SK-N-SH treated with all-trans-retinoic acid at 6 μM for 48 hours (cell line): ENCODE measurements at regions not wholly inside any gene's neighbourhood (a gene's known extent, or its start where the extent isn't known, plus 50 kb on each side); places are given as distances from the start of the nearest gene placed in this dataset.

ENCODE experiments used
- ATAC-seq: fragments of 200-7000 bp; cut with Tn5 transposase; 3 replicates; pipeline ENCODE4 v1.9.1; 2020; ENCODE audit warnings: mild to moderate bottlenecking, moderate library complexity
- ARNTL ChIP-seq: fragments of 450-650 bp; formaldehyde crosslinking; IDR thresholded peaks from 2 replicates; pipeline ENCODE4 v1.5.0; 2020; ENCODE audit warnings: low read depth, mild to moderate bottlenecking, moderate library complexity, borderline replicate concordance
- CREB5 ChIP-seq: fragments of 250-450 bp; sonication (Bioruptor Pico); IDR thresholded peaks from 2 replicates; pipeline ENCODE4 v1.5.1; 2020; ENCODE audit warnings: low read depth, mild to moderate bottlenecking, moderate library complexity
- CSDC2 ChIP-seq: fragments of 250-450 bp; sonication (Bioruptor Pico); IDR thresholded peaks from 2 replicates; pipeline ENCODE4 v1.5.0; 2020; ENCODE audit warnings: mild to moderate bottlenecking, moderate library complexity
- CSRNP3 ChIP-seq: fragments of 250-450 bp; sonication (Bioruptor Pico); IDR thresholded peaks from 2 replicates; pipeline ENCODE4 v1.5.1; 2021; ENCODE audit warnings: mild to moderate bottlenecking, moderate library complexity
- ESRRG ChIP-seq: fragments of 250-450 bp; sonication (Bioruptor Pico); IDR thresholded peaks from 2 replicates; pipeline ENCODE4 v1.6.1; 2021; ENCODE audit warnings: mild to moderate bottlenecking
- GLIS3 ChIP-seq: fragments of 250-450 bp; sonication (Bioruptor Pico); IDR thresholded peaks from 2 replicates; pipeline ENCODE4 v1.5.0; 2020; ENCODE audit warnings: mild to moderate bottlenecking, moderate library complexity
- ISL1 ChIP-seq: fragments of 250-450 bp; sonication (Bioruptor Pico); IDR thresholded peaks from 2 replicates; pipeline ENCODE4 v2.1.2; 2022; ENCODE audit warnings: mild to moderate bottlenecking, moderate library complexity
- OSR1 ChIP-seq: fragments of 250-450 bp; sonication (Bioruptor Pico); IDR thresholded peaks from 2 replicates; pipeline ENCODE4 v1.8.0; 2022; ENCODE audit warnings: moderate library complexity, mild to moderate bottlenecking, inconsistent platforms
- POU6F1 ChIP-seq: fragments of 250-450 bp; sonication (Bioruptor Pico); IDR thresholded peaks from 2 replicates; pipeline ENCODE4 v1.8.0; 2021; ENCODE audit warnings: low read depth, mild to moderate bottlenecking, moderate library complexity, borderline replicate concordance
- PPARA ChIP-seq: fragments of 250-450 bp; sonication (Bioruptor Pico); IDR thresholded peaks from 2 replicates; pipeline ENCODE4 v1.5.0; 2020; ENCODE audit warnings: mild to moderate bottlenecking, borderline replicate concordance
- RARB ChIP-seq: fragments of 250-450 bp; sonication (Bioruptor Pico); IDR thresholded peaks from 2 replicates; pipeline ENCODE4 v1.8.0; 2021; ENCODE audit warnings: mild to moderate bottlenecking, moderate library complexity
- SNAI2 ChIP-seq: fragments of 250-450 bp; sonication (Bioruptor Pico); IDR thresholded peaks from 2 replicates; pipeline ENCODE4 v1.5.0; 2020; ENCODE audit warnings: mild to moderate bottlenecking, moderate library complexity
- TCF4 ChIP-seq: fragments of 250-450 bp; sonication (Bioruptor Pico); IDR thresholded peaks from 2 replicates; pipeline ENCODE4 v1.8.0; 2021; ENCODE audit warnings: mild to moderate bottlenecking, moderate library complexity, borderline replicate concordance
- TOX ChIP-seq: fragments of 250-450 bp; sonication (Bioruptor Pico); IDR thresholded peaks from 2 replicates; pipeline ENCODE4 v1.8.0; 2021; ENCODE audit warnings: mild to moderate bottlenecking, moderate library complexity, borderline replicate concordance
- TSHZ2 ChIP-seq: fragments of 250-450 bp; sonication (Bioruptor Pico); IDR thresholded peaks from 2 replicates; pipeline ENCODE4 v1.5.0; 2020; ENCODE audit warnings: mild to moderate bottlenecking, moderate library complexity
- ZC3H10 ChIP-seq: fragments of 250-450 bp; sonication (Bioruptor Pico); IDR thresholded peaks from 2 replicates; pipeline ENCODE4 v1.5.1; 2021; ENCODE audit warnings: mild to moderate bottlenecking, moderate library complexity
- ZFP30 ChIP-seq: fragments of 450-650 bp; formaldehyde crosslinking; IDR thresholded peaks from 2 replicates; pipeline ENCODE4 v1.5.0; 2022; ENCODE audit warnings: mild to moderate bottlenecking, moderate library complexity
- ZNF565 ChIP-seq: fragments of 450-650 bp; formaldehyde crosslinking; conservative IDR thresholded peaks from 2 replicates; pipeline ENCODE4 v1.5.0; 2020; ENCODE audit warnings: low read depth, mild to moderate bottlenecking, moderate library complexity
- ZNF70 ChIP-seq: fragments of 450-650 bp; formaldehyde crosslinking; IDR thresholded peaks from 2 replicates; pipeline ENCODE4 v1.5.0; 2020; ENCODE audit warnings: mild to moderate bottlenecking, moderate library complexity
- ZNF8 ChIP-seq: fragments of 450-650 bp; formaldehyde crosslinking; IDR thresholded peaks from 2 replicates; pipeline ENCODE4 v1.5.0; 2020; ENCODE audit warnings: mild to moderate bottlenecking, moderate library complexity
- TF ChIP-seq, protein P1 (sequence below): fragments of 250-450 bp; sonication (Bioruptor Pico); IDR thresholded peaks from 2 replicates; pipeline ENCODE4 v1.8.0; 2020; ENCODE audit warnings: mild to moderate bottlenecking, moderate library complexity, borderline replicate concordance

DNA sequence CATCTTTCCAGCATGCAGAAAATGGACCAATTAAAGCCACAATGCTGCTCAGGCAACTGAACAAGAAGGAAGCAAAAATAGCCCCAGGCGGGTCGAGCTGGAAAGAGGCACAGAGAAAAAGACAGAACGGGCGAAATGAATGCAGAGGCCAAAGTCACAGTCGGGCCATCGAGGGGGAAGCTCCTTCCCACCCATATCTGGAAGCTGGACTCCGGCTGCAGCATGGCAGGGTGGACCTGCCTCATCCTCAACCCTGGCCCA lies 58.6 kb upstream of the PRDM11 start:
- TF ChIP-seq, protein P1, sequence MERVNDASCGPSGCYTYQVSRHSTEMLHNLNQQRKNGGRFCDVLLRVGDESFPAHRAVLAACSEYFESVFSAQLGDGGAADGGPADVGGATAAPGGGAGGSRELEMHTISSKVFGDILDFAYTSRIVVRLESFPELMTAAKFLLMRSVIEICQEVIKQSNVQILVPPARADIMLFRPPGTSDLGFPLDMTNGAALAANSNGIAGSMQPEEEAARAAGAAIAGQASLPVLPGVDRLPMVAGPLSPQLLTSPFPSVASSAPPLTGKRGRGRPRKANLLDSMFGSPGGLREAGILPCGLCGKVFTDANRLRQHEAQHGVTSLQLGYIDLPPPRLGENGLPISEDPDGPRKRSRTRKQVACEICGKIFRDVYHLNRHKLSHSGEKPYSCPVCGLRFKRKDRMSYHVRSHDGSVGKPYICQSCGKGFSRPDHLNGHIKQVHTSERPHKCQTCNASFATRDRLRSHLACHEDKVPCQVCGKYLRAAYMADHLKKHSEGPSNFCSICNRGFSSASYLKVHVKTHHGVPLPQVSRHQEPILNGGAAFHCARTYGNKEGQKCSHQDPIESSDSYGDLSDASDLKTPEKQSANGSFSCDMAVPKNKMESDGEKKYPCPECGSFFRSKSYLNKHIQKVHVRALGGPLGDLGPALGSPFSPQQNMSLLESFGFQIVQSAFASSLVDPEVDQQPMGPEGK (CRISPR knock-in tag) = no peak
- no peak for TF ChIP-seq RARB (CRISPR knock-in tag)
- no peak for TF ChIP-seq TCF4
- TF ChIP-seq ZNF8 = no peak
- TF ChIP-seq PPARA (CRISPR knock-in tag) = no peak
- TF ChIP-seq ZNF70 (CRISPR knock-in tag) = no peak
- no peak for TF ChIP-seq ARNTL (CRISPR knock-in tag)
- no peak for TF ChIP-seq TSHZ2
- no peak for TF ChIP-seq ZC3H10 (CRISPR knock-in tag)
- no peak for TF ChIP-seq GLIS3
- TF ChIP-seq OSR1 (CRISPR knock-in tag) = no peak
- no peak for TF ChIP-seq ISL1 (CRISPR knock-in tag)
- no peak for TF ChIP-seq POU6F1 (CRISPR knock-in tag)
- no peak for TF ChIP-seq SNAI2
- TF ChIP-seq CSRNP3 (CRISPR knock-in tag) = no peak
- no peak for TF ChIP-seq ZNF565
- TF ChIP-seq CREB5 (CRISPR knock-in tag) = no peak

GRCh38 chr11:45089251-45089650 lies 57.2 kb upstream of the PRDM11 start:
- ATAC-seq = peak; percentile 72
- TF ChIP-seq ESRRG (no peak), OSR1 (CRISPR knock-in tag) (no peak), GLIS3 (no peak), TOX (CRISPR knock-in tag) (no peak)

More for the DNA sequence above, 58.6 kb upstream of the PRDM11 start:
- ATAC-seq = no peak

DNA sequence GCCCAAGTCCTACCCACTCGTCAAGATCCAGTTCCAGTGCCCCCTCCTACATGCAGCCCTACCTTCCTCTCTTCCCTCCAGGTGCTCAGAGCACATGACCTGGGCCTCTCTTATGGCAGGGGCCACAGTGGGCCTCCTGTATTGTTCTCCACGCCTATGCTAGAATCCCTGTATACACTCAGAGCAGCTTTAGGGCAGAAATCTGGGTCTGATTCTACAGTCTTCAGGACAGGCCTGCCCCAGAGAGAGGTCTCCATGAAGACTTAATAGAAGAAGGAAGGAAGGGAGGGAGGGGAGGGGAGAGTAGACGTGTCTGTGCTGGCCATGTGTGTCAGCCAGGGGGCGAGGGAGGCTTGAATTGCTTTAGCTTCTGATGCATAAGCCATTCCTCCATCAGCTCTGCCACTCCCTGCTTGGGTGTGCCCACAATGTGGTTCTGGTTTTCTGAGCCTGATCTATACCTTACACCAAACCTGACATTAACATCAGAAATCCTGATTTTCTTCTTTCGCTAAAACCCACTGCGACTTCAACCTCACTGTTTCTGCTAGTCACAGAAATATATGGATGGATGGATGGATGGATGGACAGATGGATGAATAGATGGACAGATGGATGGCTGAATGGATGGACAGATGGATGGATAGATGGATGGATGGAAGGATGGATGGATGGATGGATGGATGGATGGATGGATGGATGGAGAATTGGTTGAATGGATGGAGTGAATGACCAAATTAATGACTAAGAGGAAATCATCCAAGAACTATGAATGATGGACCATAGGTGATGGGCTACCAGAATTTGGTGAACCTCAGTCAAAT lies 56.6 kb upstream of the PRDM11 start:
- ATAC-seq = peak; percentile 24
- TF ChIP-seq ZNF8 (no peak), ZFP30 (no peak), OSR1 (CRISPR knock-in tag) (no peak), CSDC2 (no peak), PPARA (CRISPR knock-in tag) (no peak), ISL1 (CRISPR knock-in tag) (no peak), POU6F1 (CRISPR knock-in tag) (no peak), TCF4 (no peak), CSRNP3 (CRISPR knock-in tag) (no peak), ESRRG (no peak), ZC3H10 (CRISPR knock-in tag) (no peak), SNAI2 (no peak)
- TF ChIP-seq, protein P1 (CRISPR knock-in tag) = no peak
